Endothelial cell of umbilical vein (primary cell): ENCODE measurements at regions not wholly inside any gene's neighbourhood (a gene's known extent, or its start where the extent isn't known, plus 50 kb on each side); places are given as distances from the start of the nearest gene placed in this dataset.

Source experiments
- BruUV-seq: library from RNA; stranded (reverse); fragments of 400-500 nt; replicated peaks from 2 replicates; lab custom pipeline; 2021; lab: Mats Ljungman, UMichigan
- CTCF ChIA-PET: fragments of 300-600, 350-600 bp; sonication (Branson Sonifier 250); formaldehyde crosslinking; loops from one replicate; lab custom pipeline; 2021; ENCODE audit warnings: antibody characterized with exemption, inconsistent platforms; lab: Charles Lee
- POLR2A ChIA-PET: fragments of 300-600, 350-600 bp; sonication (Branson Sonifier 250); formaldehyde crosslinking; loops from one replicate; lab custom pipeline; 2021; ENCODE audit warnings: antibody characterized with exemption, inconsistent platforms; lab: Charles Lee
- DNase-seq: peaks from one replicate; pipeline ENCODE4 v3.0.0-alpha.2; 2011; ENCODE audit warnings: low read depth, low spot score
- FAIRE-seq: peaks from 2 replicates; lab custom pipeline; 2011; peaks lifted over from hg19 to GRCh38; lab: Jason Lieb, UNC
- H2AFZ ChIP-seq: 2 replicates; pipeline ENCODE4 v1.6.0; 2012; ENCODE audit warnings: low read depth, low read length, control low read depth, inconsistent platforms
- H3K27ac ChIP-seq: 2 replicates; pipeline ENCODE4 v1.5.1; 2011; ENCODE audit warnings: low read depth, mild to moderate bottlenecking, control low read depth, low read length, moderate library complexity; ENCODE audit not compliant: insufficient read depth
- H3K27me3 ChIP-seq, 2 experiments: 2 replicates each; pipeline versions ENCODE4 v1.6.0 to v1.6.1; 2011; ENCODE audit warnings: low read length in 2 of 2, mixed read lengths in 1 of 2; ENCODE audit not compliant: control insufficient read depth in 2 of 2, insufficient read depth in 2 of 2
- H3K36me3 ChIP-seq, 2 experiments: 2 replicates in 1 of 2; 3 replicates in 1 of 2; pipeline ENCODE4 v1.5.1; 2011; ENCODE audit warnings: low read length in 2 of 2, mild to moderate bottlenecking in 1 of 2, moderate library complexity in 1 of 2; ENCODE audit not compliant: control insufficient read depth in 2 of 2, insufficient read depth in 2 of 2; ENCODE audit errors: extremely low read depth in 1 of 2
- H3K4me1 ChIP-seq: 3 replicates; pipeline ENCODE4 v1.5.1; 2011; ENCODE audit warnings: mild to moderate bottlenecking, low read length; ENCODE audit not compliant: control insufficient read depth, insufficient read depth; ENCODE audit errors: extremely low read depth
- H3K4me2 ChIP-seq: 2 replicates; pipeline ENCODE4 v1.6.1; 2011; ENCODE audit warnings: low read length, control low read depth, mixed read lengths; ENCODE audit not compliant: insufficient read depth
- H3K4me3 ChIP-seq, 3 experiments: fragments of 200-600 bp in 1 of 3; sonication (generic), shearing (Covaris generic) in 1 of 3; replicated peaks in 1 of 3; 2 replicates each; pipeline ENCODE4 v1.5.1; 2011 to 2016; ENCODE audit warnings: control low read depth in 3 of 3, low read length in 3 of 3, mild to moderate bottlenecking in 2 of 3, inconsistent platforms in 1 of 3, low read depth in 1 of 3, moderate library complexity in 1 of 3; ENCODE audit not compliant: insufficient read depth in 1 of 3
- H3K79me2 ChIP-seq: 2 replicates; pipeline ENCODE4 v1.6.0; 2012; ENCODE audit warnings: low read length, inconsistent platforms; ENCODE audit not compliant: control insufficient read depth, insufficient read depth
- H3K9ac ChIP-seq: replicated peaks from 2 replicates; pipeline ENCODE3; 2011; ENCODE audit warnings: low read length, control low read depth; ENCODE audit not compliant: insufficient read depth; ENCODE audit errors: extremely low read depth
- H3K9me1 ChIP-seq: replicated peaks from 3 replicates; pipeline ENCODE4 v1.6.0; 2011; ENCODE audit warnings: mild to moderate bottlenecking, low read length; ENCODE audit not compliant: control insufficient read depth, insufficient read depth; ENCODE audit errors: extremely low read depth
- H3K9me3 ChIP-seq: replicated peaks from 2 replicates; pipeline ENCODE4 v1.5.1; 2012; ENCODE audit warnings: low read length, inconsistent platforms; ENCODE audit not compliant: control insufficient read depth, insufficient read depth
- H4K20me1 ChIP-seq: replicated peaks from 2 replicates; pipeline ENCODE3; 2011; ENCODE audit warnings: mild to moderate bottlenecking, low read length; ENCODE audit not compliant: control insufficient read depth, insufficient read depth; ENCODE audit errors: extremely low read depth
- EZH2 ChIP-seq: IDR thresholded peaks from 2 replicates; pipeline ENCODE4 v1.6.1; 2012; ENCODE audit warnings: borderline replicate concordance, low read depth, mild to moderate bottlenecking, moderate library complexity, low read length, inconsistent platforms; ENCODE audit not compliant: severe bottlenecking
- FOS ChIP-seq: IDR thresholded peaks from 2 replicates; pipeline ENCODE4 v1.6.1; 2011; ENCODE audit warnings: mild to moderate bottlenecking, low read length, moderate library complexity, borderline replicate concordance; ENCODE audit not compliant: insufficient read depth
- GATA2 ChIP-seq: IDR thresholded peaks from 2 replicates; pipeline ENCODE4 v1.7.0; 2011; ENCODE audit warnings: low read depth, mild to moderate bottlenecking, moderate library complexity, mixed read lengths, low read length; ENCODE audit not compliant: insufficient read length, insufficient read depth
- JUN ChIP-seq: IDR thresholded peaks from 2 replicates; pipeline ENCODE4 v1.6.1; 2011; ENCODE audit warnings: borderline replicate concordance, low read depth; ENCODE audit not compliant: insufficient read length, insufficient read depth
- MYC ChIP-seq: IDR thresholded peaks from one replicate; pipeline ENCODE4 v1.6.1; 2011; ENCODE audit warnings: mild to moderate bottlenecking, low read depth, low read length
- POLR2A ChIP-seq: IDR thresholded peaks from 2 replicates; pipeline ENCODE4 v1.6.1; 2012; ENCODE audit warnings: low read depth, mild to moderate bottlenecking, control low read depth, low read length
- POLR2AphosphoS5 ChIP-seq: IDR thresholded peaks from 2 replicates; pipeline ENCODE4 v1.6.1; 2012; ENCODE audit warnings: low read depth, mild to moderate bottlenecking, control low read depth, low read length, moderate library complexity; ENCODE audit not compliant: insufficient read depth
- dilution Hi-C: fragments of 300-500 bp; cut with MboI; formaldehyde crosslinking; loops from one replicate; pipeline ENCODE4 v1.15.0; 2019; ENCODE audit warnings: low sequenced_read_pairs; ENCODE audit not compliant: extremely low pct_ligation_motif_present
- intact Hi-C: fragments of 100-400 bp; cut with micrococcal nuclease; formaldehyde crosslinking; loops from one replicate; pipeline ENCODE4 v1.10.0; 2022
- TF ChIP-seq, protein P1 (sequence below): IDR thresholded peaks from 2 replicates; pipeline ENCODE4 v1.6.1; 2011; ENCODE audit not compliant: insufficient read depth, insufficient read length
- TF ChIP-seq, protein P2 (sequence below), 2 donors: IDR thresholded peaks; 1 replicate in 1 of 2; 2 replicates in 1 of 2; pipeline ENCODE4 v1.5.1; 2011; ENCODE audit warnings: low read length in 2 of 2, mild to moderate bottlenecking in 2 of 2, moderate library complexity in 2 of 2, control low read depth in 1 of 2, inconsistent platforms in 1 of 2, low read depth in 1 of 2; ENCODE audit not compliant: insufficient read depth in 1 of 2; ENCODE audit errors: extremely low read depth in 1 of 2

- TF ChIP-seq FOS: no peak
- TF ChIP-seq, protein P1, sequence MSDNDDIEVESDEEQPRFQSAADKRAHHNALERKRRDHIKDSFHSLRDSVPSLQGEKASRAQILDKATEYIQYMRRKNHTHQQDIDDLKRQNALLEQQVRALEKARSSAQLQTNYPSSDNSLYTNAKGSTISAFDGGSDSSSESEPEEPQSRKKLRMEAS: no peak
- no peak for TF ChIP-seq GATA2
- TF ChIP-seq MYC: no peak
- no peak for TF ChIP-seq POLR2AphosphoS5
- TF ChIP-seq POLR2A: no peak
- TF ChIP-seq, protein P2, sequence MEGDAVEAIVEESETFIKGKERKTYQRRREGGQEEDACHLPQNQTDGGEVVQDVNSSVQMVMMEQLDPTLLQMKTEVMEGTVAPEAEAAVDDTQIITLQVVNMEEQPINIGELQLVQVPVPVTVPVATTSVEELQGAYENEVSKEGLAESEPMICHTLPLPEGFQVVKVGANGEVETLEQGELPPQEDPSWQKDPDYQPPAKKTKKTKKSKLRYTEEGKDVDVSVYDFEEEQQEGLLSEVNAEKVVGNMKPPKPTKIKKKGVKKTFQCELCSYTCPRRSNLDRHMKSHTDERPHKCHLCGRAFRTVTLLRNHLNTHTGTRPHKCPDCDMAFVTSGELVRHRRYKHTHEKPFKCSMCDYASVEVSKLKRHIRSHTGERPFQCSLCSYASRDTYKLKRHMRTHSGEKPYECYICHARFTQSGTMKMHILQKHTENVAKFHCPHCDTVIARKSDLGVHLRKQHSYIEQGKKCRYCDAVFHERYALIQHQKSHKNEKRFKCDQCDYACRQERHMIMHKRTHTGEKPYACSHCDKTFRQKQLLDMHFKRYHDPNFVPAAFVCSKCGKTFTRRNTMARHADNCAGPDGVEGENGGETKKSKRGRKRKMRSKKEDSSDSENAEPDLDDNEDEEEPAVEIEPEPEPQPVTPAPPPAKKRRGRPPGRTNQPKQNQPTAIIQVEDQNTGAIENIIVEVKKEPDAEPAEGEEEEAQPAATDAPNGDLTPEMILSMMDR (IDR thresholded peaks at IDR 0.05; ENCODE audit: extremely low read depth in 1 of 2, insufficient read depth in 1 of 2, low read depth in 1 of 2, low read length in 2 of 2): no peak
- no peak for TF ChIP-seq JUN
- no peak for TF ChIP-seq EZH2
- Histone ChIP-seq H2AFZ (no peak overlapping the region), H3K36me3 (no peaks in the 10 kb centered on the region), H3K4me3 (no peak overlapping the region), H3K4me1 (no peaks in the 10 kb centered on the region), H3K27me3 (no peaks in the 10 kb centered on the region), H3K27ac (no peak overlapping the region), H3K9me1 (no peaks in the 10 kb centered on the region), H3K79me2 (no peaks in the 10 kb centered on the region), H3K9ac (no peak overlapping the region), H3K9me3 (no peaks in the 10 kb centered on the region), H3K4me2 (no peak overlapping the region), H4K20me1 (no peaks in the 10 kb centered on the region)
- no peak for FAIRE-seq
- intact Hi-C loops (no loop called here), dilution Hi-C loops (no loop called here)
- CTCF ChIA-PET: no interaction called here
- DNase-seq: no peak
- POLR2A ChIA-PET: no interaction called here
- BruUV-seq: no TSS peak
These were observed 968.4 kb downstream of the ZPLD1 start for GRCh38 chr3:103403191-103403590.
